Stimulated activated CD4-positive, alpha-beta T cell treated with anti-CD3 and anti-CD28 coated beads, Interleukin-4, amount 100 ng/mL, for 1 hour (primary cell): ENCODE measurements at regions not wholly inside any gene's neighbourhood (a gene's known extent, or its start where the extent isn't known, plus 50 kb on each side); places are given as distances from the start of the nearest gene placed in this dataset.

Experiments used
- DNase-seq: peaks from one replicate; pipeline ENCODE4 v3.0.0-alpha.2; 2020

DNA sequence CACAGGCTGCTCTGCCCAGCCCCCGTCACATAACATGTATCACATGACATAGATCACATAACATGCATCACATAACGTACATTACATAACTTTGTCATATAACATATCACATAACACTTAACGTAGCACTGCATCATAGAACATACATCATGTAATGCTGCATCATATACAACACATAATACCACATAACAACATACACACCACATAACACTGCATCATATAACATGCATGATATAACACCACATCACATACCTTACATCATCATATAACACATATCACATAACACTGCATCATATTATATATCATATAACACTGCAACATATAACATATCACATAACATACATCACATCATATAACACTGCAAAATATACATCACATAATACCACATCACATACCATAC is 83.8 kb downstream of the AXIN2 start:
- no peak for DNase-seq

DNA sequence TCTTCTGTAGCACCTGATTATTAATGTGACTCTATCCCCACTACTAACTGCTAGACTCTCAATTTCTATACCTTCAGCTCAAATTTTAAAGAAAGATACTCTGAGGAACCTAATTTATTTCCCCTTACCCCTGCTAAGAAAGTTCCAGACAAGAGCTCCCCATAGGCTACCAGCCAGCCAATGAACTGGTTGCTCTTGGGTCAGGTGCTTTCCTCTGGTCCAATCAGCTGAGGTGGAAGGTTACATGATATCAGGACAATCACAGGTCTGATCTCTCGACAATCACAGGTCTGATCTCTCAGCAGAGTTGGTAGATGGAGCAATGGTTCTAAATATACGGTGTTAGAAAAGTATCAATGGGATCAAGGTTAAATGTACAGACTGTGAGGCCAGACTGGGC is 86.8 kb downstream of the AXIN2 start:
- DNase-seq, result no peak

- DNase-seq, result no peak
Observed at GRCh38 chr17:65473985-65474384, 87.5 kb downstream of the AXIN2 start.

DNA sequence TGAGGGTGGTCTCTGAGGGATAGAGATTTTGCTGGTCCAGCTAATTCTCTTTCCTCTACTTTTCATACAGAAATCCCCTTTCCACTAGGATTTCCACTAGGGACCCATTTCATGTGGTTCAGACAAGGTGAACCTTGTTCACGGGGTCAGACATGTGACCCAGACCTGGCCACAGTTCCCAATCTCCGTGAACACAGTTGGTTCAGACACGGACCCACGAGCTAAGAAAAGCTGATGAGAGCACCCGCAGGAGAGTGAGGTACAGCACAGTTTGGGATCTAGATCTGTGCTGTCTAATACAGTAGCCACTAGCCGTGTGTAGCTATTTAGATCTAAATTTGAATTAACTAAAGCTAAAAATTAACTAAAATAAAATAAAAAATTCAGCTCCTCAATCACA is 88.1 kb downstream of the AXIN2 start:
- no peak for DNase-seq

GRCh38 chr17:65472666-65473309 is 88.7 kb downstream of the AXIN2 start:
- DNase-seq, result no peak

GRCh38 chr17:65470783-65471182 is 90.7 kb downstream of the AXIN2 start:
- DNase-seq, result no peak

- DNase-seq, result no peak
Observed at GRCh38 chr17:65468321-65468720, 93.1 kb downstream of the AXIN2 start.

DNA sequence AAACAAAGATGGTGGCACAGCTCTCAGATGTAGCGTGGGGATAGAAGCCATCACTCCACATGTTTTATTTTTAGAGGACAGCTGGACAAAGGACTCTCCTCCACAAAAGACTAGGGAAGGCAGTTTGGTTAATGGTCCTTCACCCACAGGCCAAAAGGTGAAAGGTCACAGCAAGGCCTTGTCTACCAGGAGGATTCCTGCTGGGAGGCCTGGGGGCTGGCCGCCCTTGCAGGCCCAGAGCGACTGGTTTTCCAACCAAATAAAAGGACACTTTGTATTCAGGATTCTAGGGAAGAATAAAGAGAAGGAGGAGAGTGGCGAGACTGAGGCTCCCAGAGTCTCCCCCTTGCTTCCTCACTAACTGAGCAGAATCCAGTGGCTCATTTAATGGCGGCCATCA is 94.3 kb downstream of the AXIN2 start:
- DNase-seq, result no peak

DNA sequence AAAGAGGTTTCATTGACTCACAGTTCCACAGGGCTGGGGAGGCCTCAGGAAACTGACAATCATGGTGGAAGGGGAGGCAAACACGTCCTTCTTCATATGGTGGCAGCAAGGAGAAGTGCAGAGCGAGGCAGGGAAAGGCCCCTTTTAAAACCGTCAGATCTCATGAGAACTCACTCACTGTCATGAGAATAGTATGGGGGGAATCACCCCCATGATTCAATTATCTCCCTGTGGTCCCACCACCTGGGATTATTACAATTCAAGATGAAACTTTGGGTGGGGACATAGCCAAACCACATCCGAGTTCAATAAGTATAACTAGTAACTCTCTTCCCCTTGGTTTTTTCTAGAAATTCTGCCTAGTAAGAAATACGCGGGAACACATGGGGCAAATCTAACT is 94.9 kb downstream of the AXIN2 start:
- DNase-seq, result no peak

- no peak for DNase-seq
Observed at GRCh38 chr17:65463242-65463641, 98.2 kb downstream of the AXIN2 start.

GRCh38 chr17:65459677-65460347 is 101.6 kb downstream of the AXIN2 start:
- DNase-seq, result no peak

DNA sequence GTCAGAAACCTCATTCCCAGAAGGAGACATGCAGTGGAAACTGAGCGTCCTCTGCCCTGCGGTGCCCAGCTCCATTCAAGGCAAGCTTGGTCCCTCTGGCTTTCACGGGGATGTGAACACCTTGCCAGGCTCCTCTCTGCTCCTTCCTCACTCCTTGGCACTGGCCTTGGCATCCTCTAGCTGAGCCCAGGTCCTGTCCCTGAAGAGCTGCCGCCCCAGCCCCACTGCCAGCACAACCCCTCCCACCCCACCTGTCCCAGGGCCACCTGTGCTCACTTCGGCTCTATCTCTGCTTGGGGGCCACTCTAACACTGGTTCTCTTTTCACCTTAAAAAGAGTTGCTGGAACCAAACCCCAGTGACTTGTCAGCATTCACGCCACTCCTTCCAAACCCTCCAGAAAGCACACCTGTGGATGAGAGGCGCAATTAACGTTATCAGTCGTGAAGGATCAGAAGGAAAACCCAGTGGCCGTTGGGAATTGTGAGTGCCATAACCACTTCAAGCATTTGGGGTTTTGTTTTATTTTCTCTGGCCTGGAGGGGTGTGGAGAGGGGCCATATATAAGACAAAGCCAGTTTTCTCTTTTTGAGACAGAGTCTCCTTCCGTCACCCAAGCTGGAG is 103.7 kb downstream of the AXIN2 start:
- no peak for DNase-seq

DNA sequence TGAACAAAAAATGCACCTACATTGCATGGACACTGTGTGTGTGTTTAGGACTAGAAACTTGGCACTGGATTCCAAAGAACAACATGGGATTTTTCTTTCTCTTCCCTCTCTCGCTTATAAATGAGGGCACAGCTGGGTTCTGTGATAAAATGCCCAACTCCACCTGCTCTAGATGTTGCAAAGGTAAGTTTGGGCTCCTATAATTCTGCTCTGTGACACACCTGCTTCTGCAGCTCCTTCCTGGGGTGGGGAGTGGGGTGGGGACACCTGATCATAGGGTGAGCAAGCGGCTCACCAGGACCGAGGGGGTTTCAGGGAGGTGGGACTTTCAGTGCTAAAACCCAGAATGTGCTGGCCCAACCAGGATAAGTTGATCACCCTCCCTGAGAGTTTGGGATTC is 104.3 kb downstream of the AXIN2 start:
- no peak for DNase-seq

DNA sequence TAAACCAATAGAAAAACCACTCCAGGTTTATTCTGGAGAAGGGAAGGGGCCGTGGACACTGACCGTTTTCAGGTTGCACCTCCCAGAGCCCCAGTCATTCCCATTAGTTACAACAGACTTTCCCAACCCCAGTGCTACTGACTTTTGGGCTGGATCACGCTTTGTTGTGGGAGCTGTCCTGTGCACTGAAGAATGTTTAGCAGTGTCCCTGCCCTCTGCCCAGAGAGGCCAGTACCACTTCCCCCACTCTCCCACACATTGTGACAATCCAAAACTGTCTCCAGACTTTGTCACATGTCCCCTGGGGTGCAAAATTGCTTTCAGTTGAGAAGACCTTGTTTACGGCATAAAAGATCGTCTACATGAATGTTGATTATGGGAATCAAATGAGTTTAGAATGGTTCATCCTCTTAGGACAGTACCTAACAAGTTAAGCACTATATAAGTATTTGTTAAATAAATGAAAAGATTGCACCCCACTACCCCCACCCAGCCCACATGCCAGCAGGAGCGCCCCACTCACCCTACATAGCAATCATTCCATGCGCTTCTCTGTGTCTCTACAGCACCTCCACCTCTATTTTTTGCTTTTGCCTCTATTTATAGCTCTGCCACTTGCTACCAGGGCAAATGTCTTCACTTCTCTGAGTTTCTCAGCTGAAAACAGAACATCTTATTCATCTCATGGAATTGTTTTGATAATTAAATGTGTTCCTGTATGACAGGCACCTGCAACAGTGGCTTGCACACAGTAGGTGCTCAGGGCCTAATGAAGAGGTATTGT is 104.9 kb downstream of the AXIN2 start:
- DNase-seq, result no peak

GRCh38 chr17:65455972-65456343 is 105.5 kb downstream of the AXIN2 start:
- DNase-seq, result peak; percentile 3

GRCh38 chr17:65455154-65455971 is 106.1 kb downstream of the AXIN2 start:
- no peak for DNase-seq

- DNase-seq, result no peak
Observed at GRCh38 chr17:65453204-65453931, 108.1 kb downstream of the AXIN2 start.

GRCh38 chr17:65449495-65449894 is 112.0 kb downstream of the AXIN2 start:
- no peak for DNase-seq

DNA sequence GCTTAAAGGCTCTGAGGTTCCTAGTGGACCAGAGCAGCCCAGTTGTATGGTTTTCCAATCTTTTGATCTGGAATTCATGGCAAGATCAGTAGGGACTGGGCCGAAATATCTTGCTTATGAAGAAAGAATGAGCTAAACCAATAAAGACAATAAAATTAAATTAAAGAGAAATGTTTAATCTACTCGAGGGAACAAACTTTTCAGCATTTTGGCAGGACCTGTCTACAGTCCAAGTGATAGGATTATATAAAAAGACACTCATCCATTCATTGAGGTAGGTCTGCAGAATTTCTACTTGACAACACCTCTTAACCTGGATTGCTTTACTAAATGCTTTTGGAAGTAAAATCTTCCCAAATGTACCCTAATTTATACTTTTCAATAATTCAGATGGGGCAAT is 113.6 kb downstream of the AXIN2 start:
- no peak for DNase-seq

DNA sequence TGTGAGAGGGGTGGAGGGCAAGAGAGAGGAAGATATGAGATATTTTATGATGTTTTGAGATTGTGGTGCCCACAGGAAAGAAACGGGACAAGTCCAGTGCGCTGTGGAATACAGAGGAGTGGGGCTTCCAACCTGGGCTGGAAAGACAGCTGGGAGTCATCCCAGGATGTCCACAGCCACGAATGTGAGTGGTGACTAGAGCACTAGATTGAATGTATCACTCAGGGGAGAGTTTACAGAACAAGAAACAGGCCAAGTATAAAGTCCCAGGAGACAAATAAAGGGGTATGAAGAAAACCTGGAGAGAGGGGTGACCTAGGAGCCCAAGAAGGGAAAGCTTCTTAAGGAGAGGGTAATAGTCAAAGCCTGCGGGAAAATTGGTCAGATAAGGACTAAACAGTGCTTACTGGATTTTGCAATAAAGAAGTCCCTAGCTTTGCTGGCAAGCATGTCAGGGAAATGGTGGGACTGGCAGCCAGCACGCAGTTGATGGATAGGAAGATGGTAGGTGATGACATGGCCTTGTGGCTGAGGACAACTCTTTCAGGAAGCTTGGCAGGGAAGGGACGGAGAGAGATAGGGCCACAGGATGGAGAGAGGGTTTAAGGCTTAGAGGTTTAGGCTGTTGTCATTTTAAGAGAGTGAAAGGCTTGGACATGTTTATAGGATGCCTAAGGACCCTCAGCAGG is 114.5 kb downstream of the AXIN2 start:
- DNase-seq, result no peak

DNA sequence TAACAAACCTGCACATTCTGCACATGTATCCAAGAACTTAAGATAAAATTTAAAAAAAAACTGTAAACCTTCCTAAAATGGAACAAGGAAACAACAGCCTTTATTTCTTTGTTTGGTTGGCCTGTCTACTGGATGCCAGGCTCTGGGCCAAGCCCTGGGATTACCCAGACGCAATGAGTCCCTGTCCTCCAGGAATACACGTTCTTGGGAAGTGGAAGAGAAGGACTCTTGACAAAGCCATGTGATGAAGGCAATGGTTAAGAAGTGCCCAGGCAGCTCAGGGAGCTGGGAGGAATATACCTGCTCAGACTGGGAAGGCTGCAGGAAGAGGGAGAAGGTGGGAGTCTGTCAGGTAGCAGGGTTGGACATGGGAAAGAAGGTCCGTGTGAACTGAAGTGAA is 115.4 kb downstream of the AXIN2 start:
- no peak for DNase-seq

GRCh38 chr17:65444049-65444448 is 117.4 kb downstream of the AXIN2 start:
- no peak for DNase-seq
